H9 (cell line): ENCODE measurements at regions not wholly inside any gene's neighbourhood (a gene's known extent, or its start where the extent isn't known, plus 50 kb on each side); places are given as distances from the start of the nearest gene placed in this dataset.
"Not testable (repeated sequence)": the region's sequence is repeated elsewhere in the genome, so short reads cannot be mapped to it uniquely, and the experiment has no call there.

ENCODE experiments used
- DNase-seq: peaks from one replicate; pipeline ENCODE4 v3.0.0-alpha.2; 2017
- H2AFZ ChIP-seq: one replicate; pipeline ENCODE4 v1.6.1; 2013; ENCODE audit warnings: mild to moderate bottlenecking, low read length, control low read depth, moderate library complexity
- H2AK5ac ChIP-seq: 2 replicates; pipeline ENCODE4 v1.6.1; 2013; ENCODE audit warnings: low read length, control low read depth, mixed read lengths; ENCODE audit not compliant: insufficient read length
- H2BK120ac ChIP-seq: one replicate; pipeline ENCODE4 v1.6.1; 2013; ENCODE audit warnings: low read depth, mild to moderate bottlenecking, low read length, control low read depth, inconsistent platforms; ENCODE audit not compliant: poor library complexity, severe bottlenecking
- H2BK12ac ChIP-seq: 2 replicates; pipeline ENCODE4 v1.6.1; 2013; ENCODE audit warnings: low read length, control low read depth, mixed read lengths, low read depth; ENCODE audit not compliant: insufficient read length
- H2BK15ac ChIP-seq: 2 replicates; pipeline ENCODE4 v1.6.1; 2013; ENCODE audit warnings: low read depth, low read length, control low read depth
- H2BK20ac ChIP-seq: one replicate; pipeline ENCODE4 v1.6.1; 2013; ENCODE audit warnings: low read depth, mild to moderate bottlenecking, low read length, control low read depth, inconsistent platforms; ENCODE audit not compliant: poor library complexity, severe bottlenecking
- H2BK5ac ChIP-seq: 2 replicates; pipeline ENCODE4 v1.6.1; 2013; ENCODE audit warnings: low read length, control low read depth, mixed read lengths; ENCODE audit not compliant: insufficient read length
- H3K14ac ChIP-seq: 2 replicates; pipeline ENCODE4 v1.6.1; 2013; ENCODE audit warnings: low read length, control low read depth; ENCODE audit not compliant: insufficient read depth
- H3K18ac ChIP-seq: 2 replicates; pipeline ENCODE4 v1.6.1; 2013; ENCODE audit warnings: low read depth, mild to moderate bottlenecking, mixed read lengths, low read length, control low read depth; ENCODE audit not compliant: insufficient read length
- H3K23ac ChIP-seq: 2 replicates; pipeline ENCODE4 v1.6.1; 2013; ENCODE audit warnings: low read length, control low read depth, mixed read lengths, low read depth; ENCODE audit not compliant: insufficient read length
- H3K23me2 ChIP-seq: 2 replicates; pipeline ENCODE4 v1.6.1; 2013; ENCODE audit warnings: low read depth, mild to moderate bottlenecking, mixed read lengths, low read length, control low read depth; ENCODE audit not compliant: insufficient read length, poor library complexity, severe bottlenecking
- H3K27ac ChIP-seq: 2 replicates; pipeline ENCODE4 v1.5.1; 2013; ENCODE audit warnings: low read length, control low read depth, mixed read lengths, low read depth; ENCODE audit not compliant: insufficient read length
- H3K27me3 ChIP-seq: 2 replicates; pipeline ENCODE4 v1.6.1; 2013; ENCODE audit warnings: low read length, control low read depth, inconsistent platforms; ENCODE audit not compliant: insufficient read depth
- H3K4ac ChIP-seq: 2 replicates; pipeline ENCODE4 v1.6.1; 2013; ENCODE audit warnings: low read depth, mild to moderate bottlenecking, control low read depth, inconsistent platforms, low read length, moderate library complexity
- H3K4me1 ChIP-seq: 2 replicates; pipeline ENCODE4 v1.6.1; 2013; ENCODE audit warnings: low read length, control low read depth, inconsistent platforms; ENCODE audit not compliant: insufficient read depth
- H3K4me2 ChIP-seq: 2 replicates; pipeline ENCODE4 v1.6.1; 2013; ENCODE audit warnings: low read length, control low read depth, mixed read lengths; ENCODE audit not compliant: insufficient read length, insufficient read depth
- H3K56ac ChIP-seq: 2 replicates; pipeline ENCODE4 v1.6.1; 2013; ENCODE audit warnings: low read depth, mild to moderate bottlenecking, mixed read lengths, low read length, control low read depth; ENCODE audit not compliant: insufficient read length
- H3K79me1 ChIP-seq: 2 replicates; pipeline ENCODE4 v1.6.1; 2013; ENCODE audit warnings: low read depth, mild to moderate bottlenecking, moderate library complexity, low read length, control low read depth, inconsistent platforms; ENCODE audit not compliant: insufficient read depth, poor library complexity, severe bottlenecking
- H3K79me2 ChIP-seq: 2 replicates; pipeline ENCODE4 v1.6.1; 2013; ENCODE audit warnings: low read length, control low read depth, inconsistent platforms; ENCODE audit not compliant: insufficient read depth
- H3K9ac ChIP-seq: 2 replicates; pipeline ENCODE4 v1.6.1; 2013; ENCODE audit warnings: low read length, control low read depth, mixed read lengths; ENCODE audit not compliant: insufficient read length; ENCODE audit errors: extremely low read depth
- H3K9me3 ChIP-seq: one replicate; pipeline ENCODE4 v1.6.1; 2013; ENCODE audit warnings: low read depth, low read length, inconsistent platforms; ENCODE audit not compliant: control insufficient read depth
- H3T11ph ChIP-seq: one replicate; pipeline ENCODE4 v1.6.1; 2013; ENCODE audit warnings: mild to moderate bottlenecking, low read length, control low read depth, inconsistent platforms
- H4K20me1 ChIP-seq: one replicate; pipeline ENCODE4 v1.6.1; 2013; ENCODE audit not compliant: control insufficient read depth, insufficient read length, insufficient read depth
- H4K5ac ChIP-seq: 2 replicates; pipeline ENCODE4 v1.6.1; 2013; ENCODE audit warnings: low read depth, mild to moderate bottlenecking, mixed read lengths, low read length, control low read depth; ENCODE audit not compliant: insufficient read length
- H4K8ac ChIP-seq: replicated peaks from 2 replicates; pipeline ENCODE4 v1.6.1; 2013; ENCODE audit warnings: low read length, control low read depth, mixed read lengths, low read depth; ENCODE audit not compliant: insufficient read length
- H4K91ac ChIP-seq: 2 replicates; pipeline ENCODE4 v1.6.1; 2013; ENCODE audit warnings: low read depth, mild to moderate bottlenecking, moderate library complexity, mixed read lengths, low read length, control low read depth; ENCODE audit not compliant: insufficient read length
- H3K27ac Mint-ChIP-seq, 3 experiments: 2 replicates in 2 of 3; 3 replicates in 1 of 3; pipeline ENCODE4 v1.8.0; 2020 to 2021; ENCODE audit warnings: mixed read lengths in 3 of 3, mild to moderate bottlenecking in 1 of 3, moderate library complexity in 1 of 3
- H3K27me3 Mint-ChIP-seq: 2 replicates; pipeline ENCODE4 v1.8.0; 2021; ENCODE audit warnings: low read depth, mild to moderate bottlenecking, moderate library complexity, mixed read lengths
- H3K36me3 Mint-ChIP-seq, 3 experiments: 2 replicates in 2 of 3; 3 replicates in 1 of 3; pipeline ENCODE4 v1.8.0; 2020 to 2021; ENCODE audit warnings: low read depth in 3 of 3, mixed read lengths in 3 of 3; ENCODE audit not compliant: insufficient read depth in 1 of 3
- H3K4me1 Mint-ChIP-seq, 2 experiments: 2 replicates each; pipeline ENCODE4 v1.8.0; 2020; ENCODE audit warnings: mixed read lengths in 2 of 2
- H3K4me3 Mint-ChIP-seq, 2 experiments: 2 replicates in 1 of 2; 3 replicates in 1 of 2; pipeline ENCODE4 v1.8.0; 2020 to 2021; ENCODE audit warnings: mild to moderate bottlenecking in 2 of 2, mixed read lengths in 2 of 2, moderate library complexity in 1 of 2
- H3K9me3 Mint-ChIP-seq, 2 experiments: 2 replicates in 1 of 2; 3 replicates in 1 of 2; pipeline ENCODE4 v1.8.0; 2020; ENCODE audit warnings: mild to moderate bottlenecking in 2 of 2, mixed read lengths in 2 of 2, moderate library complexity in 1 of 2
- WGBS: extraction: QIAGEN DNeasy Blood & Tissue Kit; methylation state at CpG from one replicate; pipeline ENCODE4 v1.1.7; 2013; ENCODE audit warnings: missing lambda C conversion rate, low lambda C conversion rate, mixed read lengths; ENCODE audit not compliant: insufficient read length; ENCODE audit errors: extremely low coverage; 5-methylcytosine and 5-hydroxymethylcytosine counted together
- TF ChIP-seq, protein P1 (sequence below): fragments of 200-600 bp; sonication (generic); conservative IDR thresholded peaks from 3 replicates; pipeline ENCODE4 v1.8.0; 2021; ENCODE audit warnings: antibody characterized with exemption, mild to moderate bottlenecking

- Histone ChIP-seq H2BK15ac (no peak overlapping the region), H2BK5ac (no peak overlapping the region), H4K91ac (no peak overlapping the region), H3K9ac (no peak overlapping the region), H2AFZ (no peak overlapping the region), H3K4me2 (no peak overlapping the region), H2BK12ac (no peak overlapping the region), H3K4ac (no peak overlapping the region), H2AK5ac (no peak overlapping the region), H3K23ac (no peak overlapping the region), H4K5ac (no peak overlapping the region), H3K4me1 (no peaks in the 10 kb centered on the region), H2BK20ac (no peak overlapping the region), H3K18ac (no peak overlapping the region), H3K23me2 (no peaks in the 10 kb centered on the region), H2BK120ac (no peak overlapping the region), H4K8ac (no peak overlapping the region), H3K14ac (no peak overlapping the region), H3K56ac (no peak overlapping the region), H3K79me2 (no peaks in the 10 kb centered on the region), H3K27me3 (no peaks in the 10 kb centered on the region), H3T11ph (no peak overlapping the region), H3K27ac (no peak overlapping the region), H3K79me1 (no peaks in the 10 kb centered on the region), H3K9me3 (no peaks in the 10 kb centered on the region), H4K20me1 (no peaks in the 10 kb centered on the region)
- TF ChIP-seq, protein P1, sequence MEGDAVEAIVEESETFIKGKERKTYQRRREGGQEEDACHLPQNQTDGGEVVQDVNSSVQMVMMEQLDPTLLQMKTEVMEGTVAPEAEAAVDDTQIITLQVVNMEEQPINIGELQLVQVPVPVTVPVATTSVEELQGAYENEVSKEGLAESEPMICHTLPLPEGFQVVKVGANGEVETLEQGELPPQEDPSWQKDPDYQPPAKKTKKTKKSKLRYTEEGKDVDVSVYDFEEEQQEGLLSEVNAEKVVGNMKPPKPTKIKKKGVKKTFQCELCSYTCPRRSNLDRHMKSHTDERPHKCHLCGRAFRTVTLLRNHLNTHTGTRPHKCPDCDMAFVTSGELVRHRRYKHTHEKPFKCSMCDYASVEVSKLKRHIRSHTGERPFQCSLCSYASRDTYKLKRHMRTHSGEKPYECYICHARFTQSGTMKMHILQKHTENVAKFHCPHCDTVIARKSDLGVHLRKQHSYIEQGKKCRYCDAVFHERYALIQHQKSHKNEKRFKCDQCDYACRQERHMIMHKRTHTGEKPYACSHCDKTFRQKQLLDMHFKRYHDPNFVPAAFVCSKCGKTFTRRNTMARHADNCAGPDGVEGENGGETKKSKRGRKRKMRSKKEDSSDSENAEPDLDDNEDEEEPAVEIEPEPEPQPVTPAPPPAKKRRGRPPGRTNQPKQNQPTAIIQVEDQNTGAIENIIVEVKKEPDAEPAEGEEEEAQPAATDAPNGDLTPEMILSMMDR = no peak
- no peaks in the 10 kb centered on the region for H3K4me1 Mint-ChIP-seq
- no CpG with 5 or more reads among the region's 2 CpGs for WGBS
- H3K27ac Mint-ChIP-seq = no peak overlapping the region
- no peak for DNase-seq
- no peak overlapping the region for H3K4me3 Mint-ChIP-seq
- peaks cover 3% of the 10 kb centered on the region in 2 experiments; a peak in 1 of 5 replicates for H3K9me3 Mint-ChIP-seq
- H3K36me3 Mint-ChIP-seq = no peaks in the 10 kb centered on the region; a peak in 1 of 7 replicates
- no peaks in the 10 kb centered on the region for H3K27me3 Mint-ChIP-seq
Measured at GRCh38 chr6:100202417-100203194, 208.6 kb upstream of the MCHR2 start.

- H3K79me2 ChIP-seq, H3K27me3 ChIP-seq, H3K9ac ChIP-seq, H4K20me1 ChIP-seq, H3K4ac ChIP-seq, H4K8ac ChIP-seq, H3K23me2 ChIP-seq, H2BK5ac ChIP-seq, H4K91ac ChIP-seq, H3K23ac ChIP-seq, H2BK120ac ChIP-seq, H2BK12ac ChIP-seq, H3K36me3 Mint-ChIP-seq, H3K14ac ChIP-seq, H2BK15ac ChIP-seq, H3K27ac ChIP-seq, H3K9me3 ChIP-seq, H3K4me1 Mint-ChIP-seq, H2BK20ac ChIP-seq, H3K27me3 Mint-ChIP-seq, H3K56ac ChIP-seq, H2AFZ ChIP-seq, H4K5ac ChIP-seq, H3K9me3 Mint-ChIP-seq, H3T11ph ChIP-seq, H3K4me1 ChIP-seq, H3K79me1 ChIP-seq: not testable (repeated sequence)
- peak overlapping the region; percentile 2 for H3K4me2 ChIP-seq
- Mint-ChIP-seq H3K4me3 (peak overlapping the region in 1 of 2 experiments; percentile 46; a peak in 2 of 5 replicates), H3K27ac (peak overlapping the region in 2 of 3 experiments; percentile 70 to 86; a peak in 3 of 7 replicates)
- H2AK5ac ChIP-seq = peak overlapping the region; percentile 1
- no CpG with 5 or more reads among the region's 37 CpGs for WGBS
- peak overlapping the region; percentile 82 for H3K18ac ChIP-seq
- peak; percentile 38 for DNase-seq
Measured at GRCh38 chr6:100196214-100196982, 202.4 kb upstream of the MCHR2 start.
